Activated CD8-positive, alpha-beta memory T cell treated with anti-CD3 and anti-CD28 coated beads, Interleukin-2, amount 50 U/mL, for 1 hour (primary cell): ENCODE measurements at regions not wholly inside any gene's neighbourhood (a gene's known extent, or its start where the extent isn't known, plus 50 kb on each side); places are given as distances from the start of the nearest gene placed in this dataset.

Experiments
- DNase-seq: peaks from one replicate; pipeline ENCODE4 v3.0.0-alpha.2; 2020; ENCODE audit errors: extremely low read depth

DNA sequence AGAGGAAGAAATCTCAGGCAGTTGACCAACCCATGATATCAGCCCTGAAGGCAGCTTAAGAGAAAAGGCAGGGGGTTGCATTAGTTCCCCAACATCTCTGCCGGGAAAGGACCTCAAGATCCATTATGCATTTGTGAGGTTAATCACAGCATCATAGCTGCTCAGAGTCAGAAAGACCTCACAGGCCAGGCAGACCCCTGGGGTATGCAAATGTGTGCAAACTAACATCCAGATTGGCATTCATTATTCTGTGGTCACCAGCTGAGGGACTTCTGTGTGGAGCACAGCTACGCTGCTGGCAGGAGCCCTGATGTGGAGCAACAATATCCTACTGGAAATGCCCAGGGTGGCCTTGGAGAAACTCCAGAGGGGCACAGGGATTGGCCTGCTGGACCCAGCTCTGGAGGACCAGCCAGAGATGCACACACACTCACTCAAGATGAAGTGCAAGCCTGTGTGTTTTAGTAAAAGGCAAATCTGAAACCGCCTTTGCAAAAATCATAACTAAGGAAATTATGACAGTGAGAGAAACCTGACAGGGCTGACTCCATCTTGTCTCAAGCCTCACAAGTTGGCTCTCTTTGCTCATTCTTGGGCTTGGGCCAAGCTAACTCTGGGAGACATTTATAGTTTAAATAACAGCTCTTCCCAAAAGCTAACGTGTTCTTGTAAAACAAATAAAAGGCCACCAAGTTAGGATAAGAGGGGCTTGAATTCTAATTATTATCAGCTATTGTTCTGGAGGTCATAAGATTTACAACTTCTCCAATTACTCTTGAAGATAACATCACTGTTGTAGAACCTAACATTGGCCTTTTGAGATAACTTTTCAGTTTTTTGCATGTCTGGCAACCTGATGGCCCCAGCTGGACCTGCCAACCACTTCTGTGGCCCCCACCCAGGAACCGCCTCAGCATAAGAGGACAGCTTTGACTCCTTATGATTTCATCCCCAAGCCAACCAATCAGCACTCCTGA is 257.1 kb downstream of the UACA start:
- no peak for DNase-seq

DNA sequence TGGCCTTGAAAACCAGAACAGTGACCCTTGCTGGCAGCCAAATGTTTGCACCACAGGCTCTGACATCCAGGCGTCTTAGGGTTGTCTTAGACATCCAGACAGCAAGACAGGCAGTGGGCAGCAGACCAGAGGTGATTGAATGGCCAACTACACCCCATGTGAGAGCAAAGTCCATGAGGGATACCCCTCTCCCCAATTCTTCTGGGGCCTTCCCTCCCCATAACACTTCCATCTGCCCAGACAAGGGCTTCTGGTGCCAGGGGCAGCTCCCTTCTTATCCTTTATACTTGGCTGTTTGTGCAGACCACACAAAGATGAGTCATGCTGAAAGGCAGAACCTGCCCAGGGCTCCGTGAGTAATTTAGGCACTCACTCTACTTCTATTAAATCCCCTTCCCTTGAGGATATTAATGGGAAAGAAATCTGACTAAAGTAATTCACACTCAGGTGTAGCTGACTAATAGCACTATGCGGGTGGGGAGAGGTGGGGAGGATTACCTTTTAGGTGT is 257.9 kb downstream of the UACA start:
- no peak for DNase-seq

- DNase-seq, result no peak
Measured at GRCh38 chr15:70504988-70505387, 258.4 kb downstream of the UACA start.

GRCh38 chr15:70504299-70504951 is 258.9 kb downstream of the UACA start:
- no peak for DNase-seq

DNA sequence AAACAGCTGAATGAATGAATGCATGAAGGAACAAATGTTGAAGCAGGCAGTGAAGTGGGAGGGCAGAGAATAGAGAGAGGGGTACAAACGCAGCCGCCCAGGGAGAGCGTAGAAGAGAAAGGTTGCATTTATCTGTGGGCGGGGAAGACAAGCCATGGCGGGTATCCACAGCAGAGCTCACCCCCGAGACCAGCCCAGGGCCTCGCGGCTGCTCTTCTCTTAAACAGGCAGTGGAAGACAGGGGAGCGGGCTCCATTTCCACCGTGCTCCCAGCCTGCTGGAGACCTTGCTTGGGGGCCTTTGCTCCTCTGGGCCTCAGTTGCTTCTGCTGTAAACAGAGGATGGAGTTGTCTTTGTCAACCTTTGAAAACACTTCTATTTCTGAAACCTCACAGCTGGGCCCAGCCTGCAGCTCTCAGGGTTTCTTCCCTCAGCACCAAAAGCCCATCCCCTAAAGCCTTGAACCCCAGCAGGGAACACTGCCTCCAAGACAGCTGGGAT is 259.5 kb downstream of the UACA start:
- no peak for DNase-seq

GRCh38 chr15:70503073-70503745 is 260.1 kb downstream of the UACA start:
- no peak for DNase-seq

DNA sequence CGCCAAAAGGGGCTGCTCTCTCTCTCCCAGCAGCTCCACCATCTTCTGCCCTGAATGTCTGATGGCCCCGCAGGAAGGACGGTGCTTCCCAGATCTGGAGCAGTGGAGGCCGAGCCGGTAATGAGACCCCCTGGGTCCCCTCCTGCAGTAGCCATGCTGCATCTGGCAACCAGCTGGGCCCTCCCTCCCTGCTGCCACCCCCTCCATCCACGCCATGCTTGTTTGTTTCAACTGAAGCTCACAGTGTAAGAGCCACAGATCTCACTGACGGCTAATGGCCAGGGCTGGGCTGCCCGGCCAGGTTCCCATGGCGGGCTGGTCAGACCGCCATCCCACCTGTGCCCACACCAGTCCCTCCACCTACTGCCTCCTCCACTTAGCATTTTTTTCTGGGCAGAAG is 260.8 kb downstream of the UACA start:
- no peak for DNase-seq

GRCh38 chr15:70501849-70502248 is 261.5 kb downstream of the UACA start:
- no peak for DNase-seq

DNA sequence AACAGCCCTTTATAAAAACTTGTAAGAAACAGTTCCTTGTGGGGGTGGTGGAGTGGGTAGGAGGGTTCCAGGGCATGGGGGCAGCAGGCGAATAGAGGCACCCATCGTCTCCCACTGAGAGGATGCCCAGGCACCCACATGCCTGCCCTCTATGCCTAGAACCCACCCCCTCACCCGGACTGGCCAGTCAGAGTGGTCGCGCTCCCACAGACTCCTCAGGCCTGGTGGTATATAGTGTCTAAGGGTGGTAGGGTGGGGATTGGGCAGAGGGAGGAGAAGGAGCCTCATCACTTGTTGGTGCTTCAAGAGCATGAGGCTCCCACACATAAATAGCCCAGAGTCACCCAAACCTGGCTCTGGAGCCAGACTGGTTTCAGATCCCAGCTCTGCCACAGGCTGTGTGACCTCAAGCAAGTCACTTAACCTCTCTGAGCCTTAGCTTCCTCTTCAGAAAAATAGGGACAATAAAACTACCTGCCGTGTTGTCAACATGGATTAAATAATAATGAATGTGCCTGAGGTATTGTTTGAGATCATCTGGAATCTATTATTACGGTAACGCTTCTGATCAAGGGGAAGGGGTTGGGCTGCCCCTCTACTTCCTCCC is 262.1 kb downstream of the UACA start:
- DNase-seq, result no peak

- DNase-seq, result no peak
Measured at GRCh38 chr15:70499791-70500190, 263.6 kb downstream of the UACA start.

DNA sequence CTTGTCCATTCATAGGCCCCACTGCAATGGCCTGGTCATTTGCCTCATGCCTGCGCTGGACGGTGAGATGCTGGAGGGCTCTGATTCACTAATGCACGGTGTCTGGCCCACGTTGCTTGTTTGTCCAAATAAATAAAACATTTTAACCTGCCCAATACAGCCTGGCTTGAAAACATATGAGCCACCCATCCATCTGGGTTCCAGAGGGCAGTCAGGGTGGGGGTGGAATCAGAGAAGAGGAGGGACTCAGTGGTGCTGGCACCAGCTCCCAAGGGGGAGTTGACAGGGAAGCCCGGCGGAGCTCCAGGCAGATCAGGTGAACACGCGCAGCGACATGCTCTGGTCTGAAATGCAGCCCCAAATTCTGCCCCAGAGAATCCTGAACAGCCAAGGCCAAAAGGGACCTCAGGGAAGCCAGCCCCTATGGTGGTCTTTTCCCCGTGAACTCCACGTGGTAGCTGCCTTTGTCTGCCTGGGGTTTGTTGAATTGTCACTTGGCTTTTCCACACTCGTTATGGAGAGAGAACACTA is 265.2 kb downstream of the UACA start:
- no peak for DNase-seq

DNA sequence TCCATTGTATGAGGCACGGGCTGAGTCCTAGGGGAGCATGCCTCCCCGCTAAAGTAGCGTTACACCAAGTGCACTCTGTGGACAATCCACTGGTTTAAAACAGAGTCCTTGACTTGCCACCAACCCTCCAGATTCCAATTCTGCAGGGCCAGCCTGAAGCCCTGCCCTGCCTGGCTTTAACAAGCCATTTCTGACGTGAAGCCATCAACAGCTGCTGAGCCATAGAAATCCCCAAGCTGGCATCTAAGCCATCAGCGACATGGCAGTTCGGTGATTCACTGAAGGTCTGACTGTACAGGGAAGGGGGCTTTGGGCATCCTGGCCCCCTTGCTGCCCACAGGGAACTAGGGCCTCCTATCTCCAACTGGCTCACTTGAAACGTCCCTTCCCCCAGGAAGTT is 265.7 kb downstream of the UACA start:
- no peak for DNase-seq

- no peak for DNase-seq
Measured at GRCh38 chr15:70495991-70496599, 267.3 kb downstream of the UACA start.

GRCh38 chr15:70494852-70495571 is 268.3 kb downstream of the UACA start:
- DNase-seq, result no peak

DNA sequence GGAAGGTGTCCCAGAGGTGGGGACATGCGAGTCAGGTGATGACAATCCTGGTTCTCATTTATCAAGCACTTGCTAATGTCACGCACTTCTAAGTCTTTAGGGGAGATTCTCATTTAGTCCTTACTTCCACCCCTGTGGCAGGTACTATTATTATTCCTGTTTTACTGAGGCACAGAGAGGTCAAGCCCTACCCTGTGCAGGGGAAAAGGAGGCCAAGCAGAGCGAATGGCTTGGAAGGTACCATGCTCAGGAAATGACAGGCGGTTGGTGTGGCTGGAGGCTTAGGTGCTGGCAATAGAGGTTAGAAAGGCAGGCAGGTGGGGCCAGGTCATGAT is 268.9 kb downstream of the UACA start:
- no peak for DNase-seq

DNA sequence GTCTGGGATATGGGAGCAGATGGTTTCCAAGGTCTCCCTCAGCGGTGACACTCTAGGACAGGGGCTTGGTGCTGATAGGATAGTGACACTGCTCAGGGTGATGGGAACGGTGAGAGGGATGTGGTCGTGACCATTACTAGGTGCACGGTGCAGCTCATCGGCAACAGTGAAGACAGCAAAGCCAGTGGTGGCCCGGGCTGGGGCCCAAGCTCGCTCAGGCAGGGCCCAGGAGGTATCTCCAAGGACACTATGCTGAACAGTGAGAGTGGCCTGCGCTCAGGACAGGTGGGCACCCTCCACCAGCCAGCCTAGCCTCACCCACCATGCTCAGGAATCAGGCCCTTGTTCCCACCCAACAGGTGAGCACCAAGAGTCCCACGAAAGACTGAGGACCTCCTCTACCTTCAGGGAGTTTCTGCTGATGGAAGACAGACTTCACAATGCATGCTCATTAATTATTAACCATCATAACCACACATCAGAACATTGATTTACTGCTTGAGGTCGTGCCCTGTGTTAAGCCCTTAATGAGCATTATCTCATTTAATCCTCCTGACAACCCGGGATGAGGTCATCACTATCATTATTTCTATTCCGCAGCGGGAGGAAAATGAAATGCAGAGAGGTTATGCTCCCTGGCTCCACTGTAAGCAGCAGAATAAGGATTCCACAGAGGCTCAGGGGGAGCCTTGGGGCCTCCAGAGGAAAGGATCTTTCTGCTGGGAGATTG is 269.4 kb downstream of the UACA start:
- DNase-seq, result no peak

- DNase-seq, result no peak
Measured at GRCh38 chr15:70493376-70493775, 270.0 kb downstream of the UACA start.

DNA sequence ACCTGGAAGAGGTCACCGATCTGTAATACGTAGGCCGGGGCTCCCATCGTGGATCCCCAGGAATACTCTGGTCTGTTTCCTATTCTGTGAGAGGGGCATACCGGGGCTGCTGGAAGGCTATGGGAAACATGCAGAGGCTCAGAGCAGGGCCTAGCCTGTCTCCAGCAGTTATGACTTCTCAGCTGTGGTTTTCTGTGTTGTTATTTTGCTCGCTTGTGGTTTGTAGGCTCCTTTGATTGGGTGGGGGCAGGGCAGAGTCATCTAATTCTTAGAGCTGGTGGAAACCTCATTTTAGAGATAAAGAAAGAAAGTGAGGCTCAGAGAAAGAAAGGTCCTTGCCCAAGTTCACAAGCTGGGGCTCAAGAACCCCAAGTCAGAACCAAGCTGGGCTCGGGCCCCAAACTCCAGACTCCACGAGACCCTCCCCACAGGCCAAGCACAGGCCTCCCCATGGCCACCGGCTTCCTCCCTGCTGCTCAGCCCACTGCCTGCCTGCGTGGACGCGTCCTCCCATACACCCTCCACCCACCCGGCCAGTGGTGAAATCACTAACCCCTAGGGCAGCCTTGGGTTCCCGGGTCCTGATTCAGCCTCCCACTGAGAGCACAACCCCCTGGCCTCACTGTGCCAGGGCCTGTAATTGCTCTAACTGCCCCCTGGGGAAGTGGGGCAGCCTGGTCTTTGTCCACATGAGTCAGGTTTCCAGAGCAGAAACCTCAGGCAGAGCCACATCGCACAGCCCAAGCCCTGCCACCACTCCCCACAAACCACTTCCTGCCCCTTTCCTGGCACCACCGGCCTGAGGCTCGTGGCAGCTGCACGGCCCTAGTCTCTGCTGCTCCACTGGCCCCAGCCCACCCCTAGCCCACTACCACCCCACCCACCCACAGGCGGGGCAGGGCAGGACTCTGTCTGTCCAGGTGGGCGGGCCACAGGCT is 270.8 kb downstream of the UACA start:
- peak; percentile 61 for DNase-seq

DNA sequence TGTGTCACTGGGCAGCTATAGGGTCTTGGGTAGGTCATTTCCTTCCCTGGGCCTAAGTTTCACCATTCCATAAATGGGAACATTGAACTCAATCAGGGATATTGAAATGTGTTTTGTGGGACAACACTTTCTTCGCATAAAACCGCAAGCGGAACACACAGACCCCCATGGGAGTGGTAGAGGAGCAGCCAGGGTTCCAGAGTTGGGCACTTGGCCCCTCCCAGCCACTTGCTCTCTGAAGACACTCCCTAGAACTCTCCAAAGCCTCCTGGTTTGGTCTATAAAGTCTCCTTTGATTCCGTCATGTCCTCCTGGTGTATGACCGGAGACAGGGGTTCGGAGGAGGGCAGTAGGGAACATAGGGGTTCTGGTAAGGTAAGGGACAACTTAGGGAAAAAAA is 271.7 kb downstream of the UACA start:
- DNase-seq, result no peak
